Pancreas (tissue), 10 donors: ENCODE measurements at regions not wholly inside any gene's neighbourhood (a gene's known extent, or its start where the extent isn't known, plus 50 kb on each side); places are given as distances from the start of the nearest gene placed in this dataset.

Experiments used
- ATAC-seq, 4 donors: fragments of 200-7000 bp; cut with Tn5 transposase; one replicate each; pipeline versions ENCODE4 v1.8.0 to v1.9.1; 2020; ENCODE audit warnings: mild to moderate bottlenecking in 4 of 4, moderate library complexity in 4 of 4
- DNase-seq, 6 donors: peaks; one replicate each; pipeline ENCODE4 v3.0.0-alpha.2; 2020
- FAIRE-seq: peaks from 2 replicates; lab custom pipeline; 2012; peaks lifted over from hg19 to GRCh38; lab: Jason Lieb, UNC
- H3K27ac ChIP-seq, 4 donors: fragments of 200-600 bp; sonication (generic); 1 replicate in 3 of 4; 2 replicates in 1 of 4; pipeline versions ENCODE4 v1.5.0 to v1.8.0; 2020
- H3K27me3 ChIP-seq, 4 donors: fragments of 200-600 bp; one replicate each; pipeline ENCODE4 v1.8.0; 2021
- H3K36me3 ChIP-seq, 3 donors: fragments of 200-600 bp; sonication (generic) in 1 of 3; one replicate each; pipeline versions ENCODE4 v1.5.0 to v1.8.0; 2020 to 2021
- H3K4me1 ChIP-seq, 3 donors: fragments of 200-600 bp; one replicate each; pipeline ENCODE4 v1.8.0; 2021
- H3K4me3 ChIP-seq, 4 donors: fragments of 200-600 bp; sonication (generic) in 2 of 4; one replicate each; pipeline versions ENCODE4 v1.5.0 to v1.8.0; 2020 to 2021
- H3K9me3 ChIP-seq, 4 donors: fragments of 200-600 bp; one replicate each; pipeline ENCODE4 v1.8.0; 2021
- WGBS, 2 donors: extraction: QIAGEN DNeasy Blood & Tissue Kit; methylation state at CpG; one replicate each; pipeline ENCODE4 v1.1.7; 2013; 5-methylcytosine and 5-hydroxymethylcytosine counted together
- intact Hi-C, 3 donors: fragments of 100-400 bp; cut with DNase I; formaldehyde crosslinking; loops; one replicate each; pipeline versions ENCODE4 v1.11.1 to v1.14.2; 2022
- TF ChIP-seq, protein P1 (sequence below), 4 donors: fragments of 200-600 bp; sonication (generic) in 3 of 4; IDR thresholded peaks; one replicate each; pipeline versions ENCODE4 v1.5.0 to v1.8.0; 2021; ENCODE audit warnings: antibody characterized with exemption in 4 of 4
- donor health status: healthy with polysubstance abuse.
- donor health status: DM: no; HTN: no; CAD: no; lungs with moderate emphysema.
- donor health status: DM: no; HTN: no; CAD: no.
- donor health status: control.
- donor health status: control.
- donor health status: Bipolar disorder and iron deficiency.
- donor health status: DM: yes; HTN: yes; CAD: no.
- donor health status: DM: no; HTN: no; CAD: no.
- donor health status: DM: no; HTN: no; CAD: no.
- donor health status: DM: yes; HTN: yes; CAD: no.

GRCh38 chr10:2358586-2358985, 621.3 kb upstream of the ADARB2 start:
- Histone ChIP-seq H3K27me3 (no peaks in the 10 kb centered on the region), H3K4me3 (no peak overlapping the region), H3K27ac (no peak overlapping the region), H3K36me3 (no peaks in the 10 kb centered on the region), H3K9me3 (no peaks in the 10 kb centered on the region), H3K4me1 (no peaks in the 10 kb centered on the region)
- 78 to 86% methylated on average over 9 of the region's 9 CpGs for WGBS, 2 donors
- no peak for FAIRE-seq
- no peak for ATAC-seq
- intact Hi-C loops: no loop called here
- TF ChIP-seq, protein P1, sequence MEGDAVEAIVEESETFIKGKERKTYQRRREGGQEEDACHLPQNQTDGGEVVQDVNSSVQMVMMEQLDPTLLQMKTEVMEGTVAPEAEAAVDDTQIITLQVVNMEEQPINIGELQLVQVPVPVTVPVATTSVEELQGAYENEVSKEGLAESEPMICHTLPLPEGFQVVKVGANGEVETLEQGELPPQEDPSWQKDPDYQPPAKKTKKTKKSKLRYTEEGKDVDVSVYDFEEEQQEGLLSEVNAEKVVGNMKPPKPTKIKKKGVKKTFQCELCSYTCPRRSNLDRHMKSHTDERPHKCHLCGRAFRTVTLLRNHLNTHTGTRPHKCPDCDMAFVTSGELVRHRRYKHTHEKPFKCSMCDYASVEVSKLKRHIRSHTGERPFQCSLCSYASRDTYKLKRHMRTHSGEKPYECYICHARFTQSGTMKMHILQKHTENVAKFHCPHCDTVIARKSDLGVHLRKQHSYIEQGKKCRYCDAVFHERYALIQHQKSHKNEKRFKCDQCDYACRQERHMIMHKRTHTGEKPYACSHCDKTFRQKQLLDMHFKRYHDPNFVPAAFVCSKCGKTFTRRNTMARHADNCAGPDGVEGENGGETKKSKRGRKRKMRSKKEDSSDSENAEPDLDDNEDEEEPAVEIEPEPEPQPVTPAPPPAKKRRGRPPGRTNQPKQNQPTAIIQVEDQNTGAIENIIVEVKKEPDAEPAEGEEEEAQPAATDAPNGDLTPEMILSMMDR (IDR thresholded peaks at IDR 0.05): no peak
- DNase-seq: no peak

GRCh38 chr10:2356670-2357069, 619.3 kb upstream of the ADARB2 start:
- WGBS, 2 donors: 81 to 90% methylated on average over 7 of the region's 7 CpGs
- ATAC-seq (no peak), DNase-seq (no peak), FAIRE-seq (no peak)
- no peak overlapping the region for H3K27ac ChIP-seq
- H3K36me3 ChIP-seq: no peaks in the 10 kb centered on the region
- H3K4me1 ChIP-seq: no peaks in the 10 kb centered on the region
- TF ChIP-seq, protein P1 (IDR thresholded peaks at IDR 0.05): no peak
- H3K9me3 ChIP-seq: no peaks in the 10 kb centered on the region
- H3K27me3 ChIP-seq: no peaks in the 10 kb centered on the region
- H3K4me3 ChIP-seq: no peak overlapping the region
- intact Hi-C loops: no loop called here

GRCh38 chr10:2351566-2351965, 614.2 kb upstream of the ADARB2 start:
- ATAC-seq: no peak
- no peak overlapping the region for H3K4me3 ChIP-seq
- H3K9me3 ChIP-seq: no peaks in the 10 kb centered on the region
- FAIRE-seq: no peak
- intact Hi-C loops: no loop called here
- no peak overlapping the region for H3K27ac ChIP-seq
- no peaks in the 10 kb centered on the region for H3K4me1 ChIP-seq
- TF ChIP-seq, protein P1 (IDR thresholded peaks at IDR 0.05): no peak
- WGBS, 2 donors: 64 to 73% methylated on average over 16 of the region's 16 CpGs
- no peak for DNase-seq
- H3K27me3 ChIP-seq: no peaks in the 10 kb centered on the region
- H3K36me3 ChIP-seq: no peaks in the 10 kb centered on the region

- no peaks in the 10 kb centered on the region for H3K36me3 ChIP-seq
- DNase-seq (no peak), ATAC-seq (no peak), FAIRE-seq (no peak)
- 60 to 63% methylated on average over 3 of the region's 3 CpGs for WGBS, 2 donors
- H3K27ac ChIP-seq: no peak overlapping the region
- peaks cover 0 to 11% (median 0%) of the 10 kb centered on the region in 4 donors for H3K27me3 ChIP-seq
- no peak overlapping the region for H3K4me3 ChIP-seq
- TF ChIP-seq, protein P1 (IDR thresholded peaks at IDR 0.05): no peak
- intact Hi-C loops: no loop called here
- H3K9me3 ChIP-seq: no peaks in the 10 kb centered on the region
- no peaks in the 10 kb centered on the region for H3K4me1 ChIP-seq
These were observed 604.9 kb upstream of the ADARB2 start for GRCh38 chr10:2342206-2342605.

DNA sequence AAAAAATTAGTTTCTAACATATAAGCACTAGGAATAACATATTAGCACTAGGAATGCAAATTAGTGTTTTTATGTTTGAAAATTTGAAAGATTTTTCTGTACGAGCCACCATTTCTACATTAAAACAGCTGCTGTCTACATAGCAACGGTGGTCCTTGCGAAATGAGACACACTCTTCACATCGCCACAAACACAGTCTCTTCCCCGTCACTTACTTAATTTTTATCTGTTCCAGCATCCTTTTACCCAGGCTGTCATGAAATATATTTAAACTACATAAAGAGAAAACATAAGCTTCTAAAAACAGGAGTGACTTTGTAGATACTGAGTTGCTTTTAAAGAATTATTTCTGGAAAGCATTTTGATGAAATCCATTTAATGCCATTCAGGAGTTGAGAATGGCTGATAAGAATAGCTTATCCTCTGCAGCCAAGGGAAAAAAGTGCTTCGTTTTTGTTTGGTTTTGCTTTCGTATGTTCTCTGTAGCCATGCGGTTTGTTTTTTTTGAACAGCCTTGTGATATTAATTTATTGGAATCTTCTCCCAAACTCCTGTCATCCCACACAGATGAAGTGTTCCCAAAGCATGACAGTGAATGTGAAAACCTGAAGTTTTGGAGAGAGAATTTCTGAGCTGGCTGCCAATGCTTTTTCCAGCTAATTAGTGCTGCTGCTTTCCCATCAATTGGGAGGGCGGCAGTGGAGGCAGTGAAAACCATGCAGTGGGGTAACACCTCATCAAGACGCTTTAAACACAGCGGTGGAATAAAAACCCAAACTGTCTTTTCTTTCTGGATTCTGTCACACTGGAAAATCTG, 603.7 kb upstream of the ADARB2 start:
- no peak overlapping the region for H3K27ac ChIP-seq
- 59 to 60% methylated on average over 11 of the region's 11 CpGs for WGBS, 2 donors
- H3K4me3 ChIP-seq: no peak overlapping the region
- H3K4me1 ChIP-seq: no peaks in the 10 kb centered on the region
- no peaks in the 10 kb centered on the region for H3K9me3 ChIP-seq
- TF ChIP-seq, protein P1 (IDR thresholded peaks at IDR 0.05): no peak
- FAIRE-seq: no peak
- H3K27me3 ChIP-seq: peaks cover 0 to 11% (median 0%) of the 10 kb centered on the region in 4 donors
- no peak for ATAC-seq
- H3K36me3 ChIP-seq: no peaks in the 10 kb centered on the region
- intact Hi-C loops: no loop called here
- no peak for DNase-seq
